ENCODE measurements at regions not wholly inside any gene's neighbourhood (a gene's known extent, or its start where the extent isn't known, plus 50 kb on each side); places are given as distances from the start of the nearest gene placed in this dataset.

- H3K9me1 ChIP-seq (replicated peaks; ENCODE audit: control insufficient read depth, extremely low read depth, insufficient read depth, low read length), result no peaks in the 10 kb centered on the region
- DNase-seq (ENCODE audit: low read depth, low spot score) (no peak), FAIRE-seq (no peak)
- no peaks in the 10 kb centered on the region for H3K36me3 ChIP-seq (ENCODE audit: control insufficient read depth in 2 of 2, extremely low read depth in 1 of 2, insufficient read depth in 2 of 2, low read length in 2 of 2)
- no peak overlapping the region for H3K27ac ChIP-seq (ENCODE audit: insufficient read depth, low read depth, low read length)
- ChIA-PET POLR2A (no interaction called here), CTCF (no interaction called here)
- TF ChIP-seq EZH2 (IDR thresholded peaks at IDR 0.05; ENCODE audit: borderline replicate concordance, low read depth, low read length, severe bottlenecking) (no peak), POLR2AphosphoS5 (IDR thresholded peaks at IDR 0.05; ENCODE audit: insufficient read depth, low read depth, low read length) (no peak), JUN (IDR thresholded peaks at IDR 0.05; ENCODE audit: borderline replicate concordance, insufficient read depth, insufficient read length, low read depth) (no peak), CTCF (IDR thresholded peaks at IDR 0.05; ENCODE audit: extremely low read depth in 1 of 2, insufficient read depth in 1 of 2, low read depth in 1 of 2, low read length in 2 of 2) (no peak), MYC (IDR thresholded peaks at IDR 0.05; ENCODE audit: low read depth, low read length) (no peak), POLR2A (IDR thresholded peaks at IDR 0.05; ENCODE audit: low read depth, low read length) (no peak), GATA2 (IDR thresholded peaks at IDR 0.05; ENCODE audit: insufficient read depth, insufficient read length, low read depth, low read length) (no peak), MAX (IDR thresholded peaks at IDR 0.05; ENCODE audit: insufficient read depth, insufficient read length) (no peak), FOS (IDR thresholded peaks at IDR 0.05; ENCODE audit: borderline replicate concordance, insufficient read depth, low read length) (no peak)
- H2AFZ ChIP-seq (ENCODE audit: low read depth, low read length), result no peak overlapping the region
- intact Hi-C loops (cut with micrococcal nuclease), result no loop called here
- dilution Hi-C loops (cut with MboI; ENCODE audit: extremely low pct_ligation_motif_present, low sequenced_read_pairs), result no loop called here
- no peaks in the 10 kb centered on the region for H4K20me1 ChIP-seq (replicated peaks; ENCODE audit: control insufficient read depth, extremely low read depth, insufficient read depth, low read length)
- no peak overlapping the region for H3K4me3 ChIP-seq (replicated peaks in 1 of 3; ENCODE audit: insufficient read depth in 1 of 3, low read depth in 1 of 3, low read length in 3 of 3)
- no TSS peak for BruUV-seq (replicated peaks)
- no peak overlapping the region for H3K9ac ChIP-seq (replicated peaks; ENCODE audit: extremely low read depth, insufficient read depth, low read length)
- no peaks in the 10 kb centered on the region for H3K4me1 ChIP-seq (ENCODE audit: control insufficient read depth, extremely low read depth, insufficient read depth, low read length)
- no peaks in the 10 kb centered on the region for H3K27me3 ChIP-seq (ENCODE audit: control insufficient read depth in 2 of 2, insufficient read depth in 2 of 2, low read length in 2 of 2)
- H3K79me2 ChIP-seq (ENCODE audit: control insufficient read depth, insufficient read depth, low read length), result no peaks in the 10 kb centered on the region
- H3K9me3 ChIP-seq (replicated peaks; ENCODE audit: control insufficient read depth, insufficient read depth, low read length), result no peaks in the 10 kb centered on the region
- no peak overlapping the region for H3K4me2 ChIP-seq (ENCODE audit: insufficient read depth, low read length)
Measured at GRCh38 chr18:42288129-42288528, 333.1 kb downstream of the PIK3C3 start.

All from endothelial cell of umbilical vein (primary cell).